GF-D8 (cell line): ENCODE measurements at regions not wholly inside any gene's neighbourhood (a gene's known extent, or its start where the extent isn't known, plus 50 kb on each side); places are given as distances from the start of the nearest gene placed in this dataset.

Experiments used
- DNase-seq: peaks from one replicate; lab custom pipeline; 2025; lab: John Stamatoyannopoulos, UW

- DNase-seq = no peak
These were observed 52.4 kb downstream of the CBLL2 start for GRCh38 chrX:22325096-22325495.

- no peak for DNase-seq
These were observed 57.1 kb downstream of the CBLL2 start for GRCh38 chrX:22329783-22330182.

- DNase-seq = no peak
These were observed 66.0 kb downstream of the CBLL2 start for GRCh38 chrX:22338740-22339139.

- no peak for DNase-seq
These were observed 66.7 kb downstream of the CBLL2 start for GRCh38 chrX:22339459-22339858.

- no peak for DNase-seq
These were observed 67.4 kb downstream of the CBLL2 start for GRCh38 chrX:22340022-22340616.

DNA sequence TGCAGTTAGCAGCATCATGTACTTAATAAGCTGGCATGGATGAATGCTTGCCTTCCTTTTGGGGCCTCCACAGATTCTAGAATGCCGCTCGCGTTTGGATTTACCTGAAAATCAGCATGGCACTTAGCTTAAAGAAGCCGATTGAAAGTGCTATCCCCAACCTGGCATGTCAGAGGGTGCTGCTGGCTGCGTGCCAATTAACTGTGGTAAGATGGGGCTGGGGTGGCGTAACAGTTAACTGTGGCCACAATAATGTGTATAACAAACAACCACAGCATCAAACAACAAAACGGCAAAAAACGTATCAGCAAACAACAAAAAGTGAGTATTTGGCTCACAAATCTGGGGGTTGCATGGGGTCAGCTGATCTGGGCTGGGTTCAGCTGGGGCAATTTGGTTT is 70.5 kb downstream of the CBLL2 start:
- no peak for DNase-seq

DNA sequence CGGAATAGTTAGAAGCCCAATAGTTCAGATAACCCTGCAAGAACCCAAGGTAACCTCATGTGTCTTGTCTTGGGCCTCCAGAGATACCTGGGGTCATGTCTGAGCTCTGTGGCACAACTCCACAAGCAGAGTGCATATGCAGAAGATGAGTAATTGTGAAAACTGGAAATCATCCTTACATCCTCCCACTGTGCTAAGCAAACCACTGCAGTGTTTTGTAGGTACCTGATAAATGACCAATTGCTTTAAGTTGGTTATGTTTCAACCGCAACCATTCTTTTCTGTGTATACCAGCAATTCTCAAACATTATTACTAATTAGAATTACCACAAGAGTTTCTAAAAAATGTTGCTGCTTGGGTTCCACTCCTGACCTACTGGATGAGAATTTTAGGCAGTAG is 73.2 kb downstream of the CBLL2 start:
- DNase-seq = no peak

GRCh38 chrX:22347491-22347890 is 74.8 kb downstream of the CBLL2 start:
- DNase-seq = no peak

- DNase-seq = no peak
These were observed 76.4 kb downstream of the CBLL2 start for GRCh38 chrX:22349116-22349515.

DNA sequence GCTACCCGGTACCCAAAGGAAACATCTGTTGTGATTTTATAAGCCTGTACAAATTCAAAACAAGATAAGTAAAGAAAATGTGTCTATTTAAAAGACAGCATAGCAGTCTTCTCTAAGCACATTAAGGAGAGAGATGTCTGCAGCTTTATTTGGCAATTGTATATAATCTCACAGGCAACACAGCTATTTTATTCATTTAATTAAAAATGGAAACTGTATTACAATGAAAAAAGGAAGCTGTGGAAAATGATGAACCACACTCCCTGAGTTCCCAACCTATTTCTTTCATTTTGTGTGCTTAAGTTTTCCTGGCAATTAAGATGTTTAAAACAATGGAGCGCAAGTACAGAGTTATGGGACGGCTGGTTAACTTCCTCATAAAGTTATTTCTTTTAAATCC is 78.4 kb downstream of the CBLL2 start:
- no peak for DNase-seq

DNA sequence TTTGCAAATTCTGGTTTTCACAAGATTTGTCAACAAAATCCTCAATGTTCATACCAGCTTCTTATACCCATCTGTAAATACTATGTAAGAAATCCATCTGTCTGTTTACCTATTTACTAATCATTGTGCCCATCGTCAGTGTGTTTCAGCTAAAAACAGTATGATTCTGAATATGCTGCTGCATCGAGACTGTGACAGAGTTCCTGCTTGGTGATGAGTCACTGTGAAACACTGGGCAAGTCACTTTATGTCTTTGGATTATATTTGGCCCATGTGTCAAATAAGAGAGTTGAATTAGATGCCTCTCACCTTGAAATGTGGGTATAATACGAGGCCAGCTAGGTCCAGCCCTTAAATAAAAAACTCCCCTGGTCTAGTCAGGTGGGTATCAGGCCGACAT is 79.3 kb downstream of the CBLL2 start:
- no peak for DNase-seq

GRCh38 chrX:22357621-22358020 is 84.9 kb downstream of the CBLL2 start:
- no peak for DNase-seq

GRCh38 chrX:22360129-22360528 is 87.4 kb downstream of the CBLL2 start:
- DNase-seq = no peak

DNA sequence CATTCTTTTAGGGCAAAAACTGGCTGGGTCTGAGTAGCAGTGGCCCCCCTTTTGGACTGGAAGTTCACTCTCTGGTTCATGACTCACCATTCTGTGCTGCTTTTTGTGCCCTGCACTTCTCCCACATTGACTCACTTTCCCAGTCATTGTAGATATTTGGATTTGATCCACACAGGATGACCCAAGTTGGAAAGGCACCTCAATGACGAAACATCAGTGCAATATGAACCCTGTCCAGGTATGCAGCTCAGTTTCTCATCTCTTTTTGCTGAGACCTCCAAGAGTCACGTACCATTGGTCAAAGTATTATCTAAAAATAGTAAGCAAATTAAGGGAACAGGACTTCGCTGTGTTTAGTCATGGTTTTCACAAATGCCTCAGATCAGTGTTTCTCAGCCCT is 92.7 kb downstream of the CBLL2 start:
- DNase-seq = no peak

DNA sequence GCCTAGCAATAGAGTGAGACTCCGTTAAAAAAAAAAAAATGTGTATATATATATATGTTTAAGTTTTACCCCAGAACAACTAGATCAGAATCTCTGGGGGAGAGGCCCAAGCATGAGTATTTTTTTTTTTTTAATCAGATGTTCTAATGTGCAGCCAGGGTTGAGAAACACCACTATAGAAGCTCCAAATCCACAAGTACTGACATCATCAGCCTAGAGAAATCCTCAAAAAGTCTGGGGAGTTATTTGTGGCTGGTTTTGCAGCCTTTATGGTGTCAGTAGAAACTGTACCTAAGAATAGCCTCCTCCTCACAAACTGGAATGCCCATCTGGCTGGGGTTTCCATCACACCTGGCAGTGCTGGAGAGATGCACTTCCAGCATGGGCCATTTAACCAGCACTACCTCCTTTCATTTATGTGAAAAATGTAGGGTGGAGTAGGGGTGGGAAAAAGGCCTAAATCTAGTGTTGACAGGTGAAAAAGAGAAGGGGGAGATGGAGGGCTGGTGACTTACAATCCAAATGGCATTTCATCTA is 93.5 kb downstream of the CBLL2 start:
- DNase-seq = no peak

GRCh38 chrX:22366906-22367305 is 94.2 kb downstream of the CBLL2 start:
- no peak for DNase-seq

GRCh38 chrX:22373094-22373493 is 100.4 kb downstream of the CBLL2 start:
- DNase-seq = no peak

GRCh38 chrX:22373766-22374165 is 101.1 kb downstream of the CBLL2 start:
- no peak for DNase-seq

GRCh38 chrX:22376369-22376768 is 103.7 kb downstream of the CBLL2 start:
- no peak for DNase-seq

DNA sequence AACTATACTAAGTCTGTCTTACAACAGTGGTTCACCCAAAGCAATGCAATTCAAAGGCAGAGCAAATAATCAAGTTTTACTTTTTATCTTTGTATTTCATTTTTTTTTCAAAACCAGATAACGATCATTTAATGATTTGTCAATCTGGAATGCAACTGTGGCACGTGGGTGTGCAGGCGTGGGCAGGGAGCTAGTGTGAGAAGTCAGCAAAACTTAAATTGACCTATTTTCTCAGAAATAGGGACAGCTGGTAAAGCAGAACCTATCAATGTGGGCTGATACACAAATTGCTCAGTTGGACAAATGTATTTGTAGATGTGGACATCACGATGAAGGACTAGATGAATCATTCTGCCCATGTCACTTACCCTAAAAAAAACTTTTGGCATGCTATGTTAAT is 105.6 kb downstream of the CBLL2 start:
- no peak for DNase-seq

- no peak for DNase-seq
These were observed 111.3 kb downstream of the CBLL2 start for GRCh38 chrX:22383988-22384387.

DNA sequence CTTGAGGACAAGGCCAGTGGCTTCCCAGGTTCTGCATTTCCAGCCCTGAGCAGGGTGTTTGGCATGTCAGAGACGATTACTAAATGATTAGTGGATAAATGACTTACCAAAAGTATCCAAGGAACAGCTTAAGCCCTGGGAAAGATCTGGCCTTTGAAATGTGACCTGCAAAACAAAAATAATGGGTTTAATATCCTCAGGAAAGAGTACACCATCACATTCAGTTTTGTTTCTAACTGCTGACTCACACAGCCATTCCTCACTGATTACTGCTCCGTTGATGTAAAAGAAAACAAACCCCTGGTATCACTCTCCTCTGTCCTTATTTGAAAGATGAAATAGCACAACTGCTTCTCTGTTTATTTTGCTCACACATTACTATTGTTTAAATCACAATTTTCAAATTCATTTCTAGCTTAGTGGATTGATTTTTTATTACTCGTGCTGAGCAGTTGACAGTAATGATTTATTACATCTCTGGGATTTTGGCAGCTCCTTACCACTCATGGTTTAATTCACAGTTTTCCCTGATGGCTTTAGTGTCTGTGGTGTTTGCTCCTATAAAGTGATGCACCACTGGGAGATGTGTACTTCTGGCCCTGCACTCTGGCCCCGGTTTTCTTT is 117.0 kb downstream of the CBLL2 start:
- no peak for DNase-seq

- no peak for DNase-seq
These were observed 119.6 kb downstream of the CBLL2 start for GRCh38 chrX:22392133-22392948.
